IMR-90 (cell line): ENCODE measurements at regions not wholly inside any gene's neighbourhood (a gene's known extent, or its start where the extent isn't known, plus 50 kb on each side); places are given as distances from the start of the nearest gene placed in this dataset.

Source experiments
- ATAC-seq: fragments of 200-7000 bp; cut with Tn5 transposase; 2 replicates; pipeline ENCODE4 v1.9.1; 2020; ENCODE audit warnings: low read depth, mild to moderate bottlenecking, moderate library complexity
- BruUV-seq: library from RNA; stranded (reverse); fragments of 400-500 nt; replicated peaks from 2 replicates; lab custom pipeline; 2021; lab: Mats Ljungman, UMichigan
- CTCF ChIA-PET: fragments of 300-600 bp; formaldehyde crosslinking; extraction: SDS; loops from one replicate; lab custom pipeline; 2021; ENCODE audit warnings: antibody characterized with exemption; lab: Yijun Ruan, JAX
- POLR2A ChIA-PET: fragments of 300-600 bp; sonication (Branson Sonifier 250); formaldehyde crosslinking; loops from one replicate; lab custom pipeline; 2022; ENCODE audit warnings: antibody characterized with exemption; ENCODE audit not compliant: unreplicated experiment; lab: Charles Lee
- DNase-seq: peaks from one replicate; pipeline ENCODE4 v3.0.0; 2013
- H2AFZ ChIP-seq: replicated peaks from 2 replicates; pipeline ENCODE3; 2013; ENCODE audit warnings: low read length, mild to moderate bottlenecking; ENCODE audit not compliant: poor library complexity
- H2AK5ac ChIP-seq: 2 replicates; pipeline ENCODE4 v1.6.1; 2013; ENCODE audit warnings: low read depth, low read length, inconsistent platforms
- H2AK9ac ChIP-seq: replicated peaks from 2 replicates; pipeline ENCODE3; 2013; ENCODE audit warnings: mild to moderate bottlenecking, low read depth, low read length, moderate library complexity; ENCODE audit not compliant: poor library complexity
- H2BK120ac ChIP-seq: 2 replicates; pipeline ENCODE4 v1.6.1; 2013; ENCODE audit warnings: low read depth, low read length, inconsistent platforms
- H2BK15ac ChIP-seq: 3 replicates; pipeline ENCODE4 v1.6.1; 2013; ENCODE audit warnings: low read depth, low read length, inconsistent platforms
- H2BK20ac ChIP-seq: 2 replicates; pipeline ENCODE4 v1.6.1; 2013; ENCODE audit warnings: low read depth, mild to moderate bottlenecking, inconsistent platforms, low read length, moderate library complexity
- H2BK5ac ChIP-seq: 2 replicates; pipeline ENCODE4 v1.6.1; 2013; ENCODE audit warnings: mild to moderate bottlenecking, low read depth, low read length, inconsistent platforms; ENCODE audit not compliant: poor library complexity, severe bottlenecking
- H3K14ac ChIP-seq: replicated peaks from 2 replicates; pipeline ENCODE4 v1.6.1; 2013; ENCODE audit warnings: low read depth, low read length, inconsistent platforms
- H3K18ac ChIP-seq: 2 replicates; pipeline ENCODE4 v1.6.1; 2013; ENCODE audit warnings: low read depth, low read length, control low read depth
- H3K23ac ChIP-seq: 2 replicates; pipeline ENCODE4 v1.6.1; 2013; ENCODE audit warnings: low read depth, low read length, inconsistent platforms
- H3K27ac ChIP-seq: 2 replicates; pipeline ENCODE4 v1.5.1; 2013; ENCODE audit warnings: mild to moderate bottlenecking, control low read depth, low read length; ENCODE audit not compliant: insufficient read depth
- H3K27me3 ChIP-seq: 2 replicates; pipeline ENCODE4 v1.6.1; 2013; ENCODE audit warnings: low read length; ENCODE audit not compliant: control insufficient read depth, insufficient read depth
- H3K36me3 ChIP-seq: 2 replicates; pipeline ENCODE4 v1.6.1; 2013; ENCODE audit warnings: low read length, mixed read lengths; ENCODE audit not compliant: control insufficient read depth, insufficient read depth
- H3K4ac ChIP-seq: 2 replicates; pipeline ENCODE4 v1.6.1; 2013; ENCODE audit warnings: low read depth, low read length, inconsistent platforms
- H3K4me1 ChIP-seq: 2 replicates; pipeline ENCODE4 v1.6.1; 2013; ENCODE audit warnings: low read length, mixed read lengths; ENCODE audit not compliant: control insufficient read depth, insufficient read depth
- H3K4me2 ChIP-seq: 2 replicates; pipeline ENCODE4 v1.6.1; 2013; ENCODE audit warnings: low read depth, mild to moderate bottlenecking, control low read depth, low read length, moderate library complexity
- H3K4me3 ChIP-seq: 2 replicates; pipeline ENCODE4 v1.5.1; 2013; ENCODE audit warnings: low read depth, mild to moderate bottlenecking, control low read depth, low read length, moderate library complexity; ENCODE audit not compliant: insufficient read depth
- H3K56ac ChIP-seq: 2 replicates; pipeline ENCODE4 v1.6.1; 2013; ENCODE audit warnings: low read length, inconsistent platforms; ENCODE audit not compliant: insufficient read depth; ENCODE audit errors: extremely low read depth
- H3K79me1 ChIP-seq, 2 experiments: 2 replicates each; pipeline ENCODE4 v1.6.1; 2013; ENCODE audit warnings: low read length in 2 of 2, inconsistent platforms in 1 of 2, low read depth in 1 of 2
- H3K9ac ChIP-seq: 2 replicates; pipeline ENCODE4 v1.6.1; 2013; ENCODE audit warnings: low read depth, low read length, control low read depth
- H3K9me1 ChIP-seq: 2 replicates; pipeline ENCODE4 v1.6.1; 2013; ENCODE audit warnings: low read length, inconsistent platforms; ENCODE audit not compliant: insufficient read depth
- H3K9me3 ChIP-seq: 2 replicates; pipeline ENCODE4 v1.6.1; 2013; ENCODE audit warnings: low read length; ENCODE audit not compliant: control insufficient read depth, insufficient read depth
- H4K20me1 ChIP-seq: 2 replicates; pipeline ENCODE4 v1.6.1; 2013; ENCODE audit warnings: low read length, inconsistent platforms; ENCODE audit not compliant: insufficient read depth
- H4K5ac ChIP-seq: 2 replicates; pipeline ENCODE4 v1.6.1; 2013; ENCODE audit warnings: mild to moderate bottlenecking, low read depth, low read length, control low read depth
- H4K8ac ChIP-seq, 2 experiments: 2 replicates each; pipeline ENCODE4 v1.6.1; 2013; ENCODE audit warnings: low read depth in 2 of 2, low read length in 2 of 2, control low read depth in 1 of 2, inconsistent platforms in 1 of 2
- H4K91ac ChIP-seq: 2 replicates; pipeline ENCODE4 v1.6.1; 2013; ENCODE audit warnings: low read depth, low read length, inconsistent platforms; ENCODE audit not compliant: insufficient read depth
- MXI1 ChIP-seq: IDR thresholded peaks from 2 replicates; pipeline ENCODE4 v1.6.1; 2012; ENCODE audit warnings: low read depth, mild to moderate bottlenecking, low read length, moderate library complexity, borderline replicate concordance
- NFE2L2 ChIP-seq: fragments of 150-350 bp; IDR thresholded peaks from 2 replicates; pipeline ENCODE4 v1.6.1; 2016; ENCODE audit warnings: low read depth, mild to moderate bottlenecking, low read length
- WGBS, 2 experiments: methylation state at CpG; one replicate each; pipeline versions ENCODE4 v1.1.5 to v1.1.7; 2013; ENCODE audit warnings: missing lambda C conversion rate in 2 of 2; ENCODE audit not compliant: insufficient read length in 1 of 2; ENCODE audit errors: extremely low coverage in 2 of 2; 5-methylcytosine and 5-hydroxymethylcytosine counted together
- dilution Hi-C: fragments of 300-500 bp; cut with HindIII; formaldehyde crosslinking; loops from one replicate; pipeline ENCODE4 v1.14.3; 2018; ENCODE audit warnings: low sequenced_read_pairs; ENCODE audit not compliant: unreplicated experiment
- in situ Hi-C: fragments of 300-500 bp; cut with MboI; formaldehyde crosslinking; loops from 3 replicates; pipeline ENCODE4 v1.14.3; 2019; ENCODE audit warnings: low sequenced_read_pairs, inconsistent platforms, mixed read lengths
- intact Hi-C: fragments of 100-400 bp; cut with micrococcal nuclease; formaldehyde crosslinking; loops from 2 replicates; pipeline ENCODE4 v1.10.0; 2022

GRCh38 chr18:7511106-7511505 lies 56.0 kb upstream of the PTPRM start:
- no peak overlapping the region for H2AK9ac ChIP-seq
- no peak overlapping the region for H3K4ac ChIP-seq
- H4K91ac ChIP-seq, result no peak overlapping the region
- H2BK15ac ChIP-seq, result no peak overlapping the region
- H3K18ac ChIP-seq, result no peak overlapping the region
- peaks cover 12% of the 10 kb centered on the region for H3K27me3 ChIP-seq
- no peaks in the 10 kb centered on the region for H3K4me1 ChIP-seq
- no peak overlapping the region for H3K23ac ChIP-seq
- no peak for DNase-seq
- POLR2A ChIA-PET, result no interaction called here
- no TSS peak for BruUV-seq
- intact Hi-C loops, result no loop called here
- no peaks in the 10 kb centered on the region for H3K9me1 ChIP-seq
- H3K9me3 ChIP-seq, result no peaks in the 10 kb centered on the region
- no peak overlapping the region for H2AFZ ChIP-seq
- no peak overlapping the region for H3K9ac ChIP-seq
- H4K8ac ChIP-seq, result no peak overlapping the region
- no peaks in the 10 kb centered on the region for H4K20me1 ChIP-seq
- CTCF ChIA-PET, result no interaction called here
- no peak overlapping the region for H2BK20ac ChIP-seq
- no peak overlapping the region for H2AK5ac ChIP-seq
- H3K56ac ChIP-seq, result no peak overlapping the region
- in situ Hi-C loops, result no loop called here
- no peaks in the 10 kb centered on the region for H3K79me1 ChIP-seq
- H3K4me2 ChIP-seq, result no peak overlapping the region
- no peaks in the 10 kb centered on the region for H3K36me3 ChIP-seq
- no peak overlapping the region for H3K27ac ChIP-seq
- H2BK120ac ChIP-seq, result no peak overlapping the region
- WGBS, 2 experiments, result no CpG with 5 or more reads among the region's 4 CpGs
- H4K5ac ChIP-seq, result no peak overlapping the region
- H3K4me3 ChIP-seq, result no peak overlapping the region
- dilution Hi-C loops, result no loop called here
- no peak for ATAC-seq
- no peak overlapping the region for H2BK5ac ChIP-seq
- no peak overlapping the region for H3K14ac ChIP-seq
- no peak for TF ChIP-seq MXI1
- TF ChIP-seq NFE2L2, result no peak
